ENCODE measurements at regions not wholly inside any gene's neighbourhood (a gene's known extent, or its start where the extent isn't known, plus 50 kb on each side); places are given as distances from the start of the nearest gene placed in this dataset.

GRCh38 chr14:81970307-81970706 lies 436.7 kb upstream of the SEL1L start:
- DNase-seq (no peak), ATAC-seq (ENCODE audit: low FRiP score in 2 of 2) (no peak)
- Histone ChIP-seq H3K27me3 (no peaks in the 10 kb centered on the region), H3K9me3 (peaks cover 0 to 20% (median 2%) of the 10 kb centered on the region in 4 donors), H3K36me3 (no peaks in the 10 kb centered on the region), H3K27ac (no peak overlapping the region), H3K4me3 (no peak overlapping the region), H3K4me1 (no peaks in the 10 kb centered on the region)
- TF ChIP-seq POLR2AphosphoS5 (IDR thresholded peaks at IDR 0.05) (no peak), EP300 (IDR thresholded peaks at IDR 0.05) (no peak), POLR2A (IDR thresholded peaks at IDR 0.05) (no peak), CTCF (IDR thresholded peaks at IDR 0.05) (no peak)
- 59 to 60% methylated on average over 5 of the region's 5 CpGs for WGBS, 2 donors

GRCh38 chr14:81971911-81972310 lies 438.3 kb upstream of the SEL1L start:
- Histone ChIP-seq H3K4me1 (no peaks in the 10 kb centered on the region), H3K9me3 (peaks cover 0 to 17% (median 2%) of the 10 kb centered on the region in 4 donors), H3K4me3 (no peak overlapping the region), H3K27me3 (no peaks in the 10 kb centered on the region), H3K36me3 (no peaks in the 10 kb centered on the region), H3K27ac (no peak overlapping the region)
- TF ChIP-seq POLR2AphosphoS5 (IDR thresholded peaks at IDR 0.05) (no peak), CTCF (IDR thresholded peaks at IDR 0.05) (no peak), EP300 (IDR thresholded peaks at IDR 0.05) (no peak), POLR2A (IDR thresholded peaks at IDR 0.05) (no peak)
- ATAC-seq (ENCODE audit: low FRiP score in 2 of 2) (no peak), DNase-seq (no peak)
- WGBS, 2 donors = 28 to 32% methylated on average over 2 of the region's 2 CpGs

GRCh38 chr14:81972601-81973000 lies 438.9 kb upstream of the SEL1L start:
- TF ChIP-seq EP300 (IDR thresholded peaks at IDR 0.05) = no peak
- TF ChIP-seq POLR2A (IDR thresholded peaks at IDR 0.05) = no peak
- no peak for TF ChIP-seq CTCF (IDR thresholded peaks at IDR 0.05)
- no peak for TF ChIP-seq POLR2AphosphoS5 (IDR thresholded peaks at IDR 0.05)
- Histone ChIP-seq H3K36me3 (no peaks in the 10 kb centered on the region), H3K27ac (no peak overlapping the region), H3K4me3 (no peak overlapping the region), H3K27me3 (no peaks in the 10 kb centered on the region), H3K4me1 (no peaks in the 10 kb centered on the region), H3K9me3 (peaks cover 0 to 17% (median 2%) of the 10 kb centered on the region in 4 donors)
- no peak for DNase-seq
- no peak for ATAC-seq (ENCODE audit: low FRiP score in 2 of 2)
- WGBS, 2 donors = 69 to 71% methylated on average over 2 of the region's 2 CpGs

GRCh38 chr14:81974543-81974942 lies 440.9 kb upstream of the SEL1L start:
- no peak overlapping the region for H3K4me3 ChIP-seq
- H3K4me1 ChIP-seq = no peaks in the 10 kb centered on the region
- no peak overlapping the region for H3K27ac ChIP-seq
- H3K9me3 ChIP-seq = no peaks in the 10 kb centered on the region
- H3K36me3 ChIP-seq = no peaks in the 10 kb centered on the region
- TF ChIP-seq POLR2AphosphoS5 (IDR thresholded peaks at IDR 0.05) (no peak), EP300 (IDR thresholded peaks at IDR 0.05) (no peak), CTCF (IDR thresholded peaks at IDR 0.05) (no peak), POLR2A (IDR thresholded peaks at IDR 0.05) (no peak)
- DNase-seq (no peak), ATAC-seq (ENCODE audit: low FRiP score in 2 of 2) (no peak)
- H3K27me3 ChIP-seq = no peaks in the 10 kb centered on the region
- WGBS, 2 donors = 53 to 60% methylated on average over 2 of the region's 2 CpGs

GRCh38 chr14:81980601-81981306 lies 447.1 kb upstream of the SEL1L start:
- Histone ChIP-seq H3K4me1 (no peaks in the 10 kb centered on the region), H3K9me3 (no peaks in the 10 kb centered on the region), H3K27me3 (no peaks in the 10 kb centered on the region), H3K36me3 (no peaks in the 10 kb centered on the region), H3K4me3 (no peak overlapping the region), H3K27ac (no peak overlapping the region)
- ATAC-seq (ENCODE audit: low FRiP score in 2 of 2) (no peak), DNase-seq (no peak)
- 69 to 72% methylated on average over 4 of the region's 4 CpGs for WGBS, 2 donors
- no peak for TF ChIP-seq EP300 (IDR thresholded peaks at IDR 0.05)

Measured in upper lobe of left lung (tissue), 6 donors.